ENCODE measurements at regions not wholly inside any gene's neighbourhood (a gene's known extent, or its start where the extent isn't known, plus 50 kb on each side); places are given as distances from the start of the nearest gene placed in this dataset.

DNA sequence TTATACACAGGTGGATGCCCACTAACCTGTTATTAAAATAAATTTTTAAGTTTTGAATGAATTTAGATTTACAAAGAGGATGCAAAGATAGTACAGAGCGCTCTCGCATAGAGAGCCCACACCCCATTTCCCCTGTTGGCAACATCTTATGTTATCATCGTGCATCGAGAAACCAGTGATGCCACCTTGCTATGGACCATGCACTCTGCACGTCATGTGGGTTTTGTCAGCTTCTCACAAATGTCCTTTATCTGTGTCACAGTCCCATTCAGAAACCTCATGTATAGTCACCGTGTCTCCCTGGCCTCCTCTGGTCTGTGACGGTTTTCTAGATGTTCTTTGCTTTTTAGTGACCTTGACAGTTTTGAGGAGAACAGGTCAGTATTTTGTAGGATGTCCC lies 60.0 kb downstream of the ING1 start:
- ChIA-PET POLR2A (ENCODE audit: low non-redundant PET) (no interaction called here), CTCF (no interaction called here)
- BruUV-seq (replicated peaks), result no TSS peak
- no peak for DNase-seq (ENCODE audit: low spot score)
- H3K27me3 ChIP-seq (replicated peaks; ENCODE audit: insufficient read depth, low read depth, low read length, poor library complexity), result peaks cover 16% of the 10 kb centered on the region
- no peak overlapping the region for H3K4me3 ChIP-seq (ENCODE audit: low read depth, low read length, poor library complexity, severe bottlenecking)
- H3K27ac ChIP-seq (ENCODE audit: low read depth, low read length, poor library complexity, severe bottlenecking), result no peak overlapping the region
- no peaks in the 10 kb centered on the region for H3K9me3 ChIP-seq (ENCODE audit: low read depth, low read length, poor library complexity, severe bottlenecking)
- TF ChIP-seq EZH2 (IDR thresholded peaks at IDR 0.05; ENCODE audit: borderline replicate concordance, low read depth, low read length, poor library complexity, severe bottlenecking), result no peak
- TF ChIP-seq, protein P1, sequence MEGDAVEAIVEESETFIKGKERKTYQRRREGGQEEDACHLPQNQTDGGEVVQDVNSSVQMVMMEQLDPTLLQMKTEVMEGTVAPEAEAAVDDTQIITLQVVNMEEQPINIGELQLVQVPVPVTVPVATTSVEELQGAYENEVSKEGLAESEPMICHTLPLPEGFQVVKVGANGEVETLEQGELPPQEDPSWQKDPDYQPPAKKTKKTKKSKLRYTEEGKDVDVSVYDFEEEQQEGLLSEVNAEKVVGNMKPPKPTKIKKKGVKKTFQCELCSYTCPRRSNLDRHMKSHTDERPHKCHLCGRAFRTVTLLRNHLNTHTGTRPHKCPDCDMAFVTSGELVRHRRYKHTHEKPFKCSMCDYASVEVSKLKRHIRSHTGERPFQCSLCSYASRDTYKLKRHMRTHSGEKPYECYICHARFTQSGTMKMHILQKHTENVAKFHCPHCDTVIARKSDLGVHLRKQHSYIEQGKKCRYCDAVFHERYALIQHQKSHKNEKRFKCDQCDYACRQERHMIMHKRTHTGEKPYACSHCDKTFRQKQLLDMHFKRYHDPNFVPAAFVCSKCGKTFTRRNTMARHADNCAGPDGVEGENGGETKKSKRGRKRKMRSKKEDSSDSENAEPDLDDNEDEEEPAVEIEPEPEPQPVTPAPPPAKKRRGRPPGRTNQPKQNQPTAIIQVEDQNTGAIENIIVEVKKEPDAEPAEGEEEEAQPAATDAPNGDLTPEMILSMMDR (conservative IDR thresholded peaks at IDR 0.05; ENCODE audit: low read depth, low read length), result no peak
- no peaks in the 10 kb centered on the region for H3K36me3 ChIP-seq (ENCODE audit: insufficient read depth, low read length, poor library complexity, severe bottlenecking)
- no peaks in the 10 kb centered on the region for H3K4me1 ChIP-seq (ENCODE audit: insufficient read depth, low read length, poor library complexity, severe bottlenecking)
- intact Hi-C loops (cut with micrococcal nuclease; ENCODE audit: unreplicated experiment), result no loop called here

- POLR2A ChIA-PET (ENCODE audit: low non-redundant PET), result no interaction called here
- Histone ChIP-seq H3K36me3 (ENCODE audit: insufficient read depth, low read length, poor library complexity, severe bottlenecking) (no peaks in the 10 kb centered on the region), H3K27me3 (replicated peaks; ENCODE audit: insufficient read depth, low read depth, low read length, poor library complexity) (peaks cover 16% of the 10 kb centered on the region), H3K27ac (ENCODE audit: low read depth, low read length, poor library complexity, severe bottlenecking) (no peak overlapping the region), H3K4me1 (ENCODE audit: insufficient read depth, low read length, poor library complexity, severe bottlenecking) (no peaks in the 10 kb centered on the region), H3K9me3 (ENCODE audit: low read depth, low read length, poor library complexity, severe bottlenecking) (no peaks in the 10 kb centered on the region), H3K4me3 (ENCODE audit: low read depth, low read length, poor library complexity, severe bottlenecking) (no peak overlapping the region)
- CTCF ChIA-PET, result no interaction called here
- no peak for DNase-seq (ENCODE audit: low spot score)
- no TSS peak for BruUV-seq (replicated peaks)
- intact Hi-C loops (cut with micrococcal nuclease; ENCODE audit: unreplicated experiment), result no loop called here
- TF ChIP-seq EZH2 (IDR thresholded peaks at IDR 0.05; ENCODE audit: borderline replicate concordance, low read depth, low read length, poor library complexity, severe bottlenecking), result no peak
- TF ChIP-seq, protein P1 (conservative IDR thresholded peaks at IDR 0.05; ENCODE audit: low read depth, low read length), result no peak
Measured at GRCh38 chr13:110774051-110774450, 60.6 kb downstream of the ING1 start.

DNA sequence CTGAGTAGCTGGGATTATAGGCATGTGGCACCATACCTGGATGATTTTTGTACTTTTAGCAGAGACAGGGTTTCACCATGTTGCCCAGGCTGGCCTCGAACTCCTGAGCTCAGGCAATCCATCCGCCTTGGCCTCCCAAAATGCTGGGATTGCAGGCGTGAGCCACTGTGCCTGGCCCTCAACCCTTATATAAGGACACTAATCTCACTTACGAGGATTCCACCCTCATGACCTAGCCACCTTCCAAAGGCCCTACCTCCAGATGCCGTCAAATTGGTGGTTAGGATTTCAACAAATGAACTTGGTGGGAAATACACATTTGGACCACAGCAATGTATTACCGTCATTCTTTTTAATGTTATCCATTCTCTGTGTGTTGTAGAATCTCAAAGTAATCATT lies 61.0 kb downstream of the ING1 start:
- ChIA-PET CTCF (no interaction called here), POLR2A (ENCODE audit: low non-redundant PET) (no interaction called here)
- H3K4me1 ChIP-seq (ENCODE audit: insufficient read depth, low read length, poor library complexity, severe bottlenecking), result no peaks in the 10 kb centered on the region
- no peak overlapping the region for H3K4me3 ChIP-seq (ENCODE audit: low read depth, low read length, poor library complexity, severe bottlenecking)
- TF ChIP-seq, protein P1 (conservative IDR thresholded peaks at IDR 0.05; ENCODE audit: low read depth, low read length), result no peak
- no peak for TF ChIP-seq EZH2 (IDR thresholded peaks at IDR 0.05; ENCODE audit: borderline replicate concordance, low read depth, low read length, poor library complexity, severe bottlenecking)
- intact Hi-C loops (cut with micrococcal nuclease; ENCODE audit: unreplicated experiment), result no loop called here
- no TSS peak for BruUV-seq (replicated peaks)
- H3K36me3 ChIP-seq (ENCODE audit: insufficient read depth, low read length, poor library complexity, severe bottlenecking), result no peaks in the 10 kb centered on the region
- H3K27ac ChIP-seq (ENCODE audit: low read depth, low read length, poor library complexity, severe bottlenecking), result no peak overlapping the region
- H3K9me3 ChIP-seq (ENCODE audit: low read depth, low read length, poor library complexity, severe bottlenecking), result no peaks in the 10 kb centered on the region
- no peak for DNase-seq (ENCODE audit: low spot score)
- H3K27me3 ChIP-seq (replicated peaks; ENCODE audit: insufficient read depth, low read depth, low read length, poor library complexity), result peaks cover 16% of the 10 kb centered on the region
